GM12878 (cell line): ENCODE measurements at regions not wholly inside any gene's neighbourhood (a gene's known extent, or its start where the extent isn't known, plus 50 kb on each side); places are given as distances from the start of the nearest gene placed in this dataset.

ENCODE experiments used
- ATAC-seq: fragments of 200-7000 bp; cut with Tn5 transposase; 3 replicates; pipeline ENCODE4 v1.9.1; 2020; ENCODE audit warnings: mild to moderate bottlenecking, moderate library complexity
- BruUV-seq: library from RNA; stranded (reverse); fragments of 400-500 nt; replicated peaks from 2 replicates; lab custom pipeline; 2021; lab: Mats Ljungman, UMichigan
- CTCF ChIA-PET: fragments of 300-600 bp; sonication (Branson Sonifier 250); formaldehyde crosslinking; extraction: SDS; loops from one replicate; lab custom pipeline; 2021; ENCODE audit warnings: inconsistent platforms; lab: Yijun Ruan, JAX
- POLR2A ChIA-PET: fragments of 350-600 bp; formaldehyde crosslinking; extraction: SDS; loops from one replicate; lab custom pipeline; 2021; ENCODE audit warnings: inconsistent platforms; lab: Charles Lee
- RAD21 ChIA-PET: fragments of 300-600 bp; sonication (Branson Sonifier 250); formaldehyde crosslinking; loops from one replicate; lab custom pipeline; 2023; ENCODE audit warnings: antibody characterized with exemption; ENCODE audit not compliant: unreplicated experiment; lab: Charles Lee
- SMC1A ChIA-PET: fragments of 300-600 bp; sonication (Branson Sonifier 250); formaldehyde crosslinking; loops from one replicate; lab custom pipeline; 2023; ENCODE audit not compliant: unreplicated experiment, uncharacterized antibody; lab: Charles Lee
- DNase-seq: peaks from one replicate; pipeline ENCODE4 v3.0.0-alpha.2; 2011; ENCODE audit warnings: low read depth, low spot score
- FAIRE-seq: peaks from 3 replicates; lab custom pipeline; 2011; peaks lifted over from hg19 to GRCh38; lab: Jason Lieb, UNC
- H2AFZ ChIP-seq: 2 replicates; pipeline ENCODE4 v1.6.0; 2011; ENCODE audit warnings: low read depth, low read length, control low read depth; ENCODE audit not compliant: control insufficient read depth
- H3K27ac ChIP-seq: 2 replicates; pipeline ENCODE4 v1.5.1; 2011; ENCODE audit warnings: control low read depth; ENCODE audit not compliant: control insufficient read depth, insufficient read depth
- H3K27me3 ChIP-seq, 2 experiments: replicated peaks in 1 of 2; 2 replicates each; pipeline versions ENCODE4 v1.6.0 to v1.6.1; 2011; ENCODE audit warnings: low read length in 1 of 2; ENCODE audit not compliant: control insufficient read depth in 2 of 2, insufficient read depth in 2 of 2
- H3K36me3 ChIP-seq, 2 experiments: 2 replicates each; pipeline ENCODE4 v1.5.1; 2011; ENCODE audit warnings: low read length in 1 of 2; ENCODE audit not compliant: control insufficient read depth in 2 of 2, insufficient read depth in 2 of 2
- H3K4me1 ChIP-seq: 2 replicates; pipeline ENCODE4 v1.6.1; 2011; ENCODE audit warnings: mild to moderate bottlenecking, low read length, moderate library complexity, mixed read lengths; ENCODE audit not compliant: control insufficient read depth, insufficient read depth
- H3K4me2 ChIP-seq: 2 replicates; pipeline ENCODE4 v1.6.0; 2011; ENCODE audit warnings: control low read depth; ENCODE audit not compliant: control insufficient read depth, insufficient read depth
- H3K4me3 ChIP-seq: fragments of 200-600 bp; sonication (generic); 2 replicates; pipeline ENCODE4 v1.5.1; 2016
- H3K79me2 ChIP-seq: 2 replicates; pipeline ENCODE4 v1.6.0; 2011; ENCODE audit warnings: low read length; ENCODE audit not compliant: control insufficient read depth, insufficient read depth
- H3K9ac ChIP-seq: 2 replicates; pipeline ENCODE4 v1.8.0; 2011; ENCODE audit warnings: low read length, control low read depth, mixed read lengths; ENCODE audit not compliant: control insufficient read depth, insufficient read depth
- H3K9me3 ChIP-seq: replicated peaks from 3 replicates; pipeline ENCODE4 v1.5.1; 2011; ENCODE audit warnings: mild to moderate bottlenecking, low read length; ENCODE audit not compliant: control insufficient read depth, insufficient read depth
- H4K20me1 ChIP-seq: 2 replicates; pipeline ENCODE4 v1.6.0; 2011; ENCODE audit not compliant: control insufficient read depth, insufficient read depth
- BCLAF1 ChIP-seq: fragments of 450-650 bp; IDR thresholded peaks from 2 replicates; pipeline ENCODE4 v1.6.1; 2017; ENCODE audit warnings: antibody characterized with exemption, mild to moderate bottlenecking, moderate library complexity
- CBFB ChIP-seq: IDR thresholded peaks from 2 replicates; pipeline ENCODE4 v1.6.1; 2016; ENCODE audit warnings: antibody characterized with exemption, low read depth
- CHD1 ChIP-seq: IDR thresholded peaks from 2 replicates; pipeline ENCODE4 v1.6.1; 2012; ENCODE audit warnings: low read depth, low read length, improper control_type of control experiment
- CHD2 ChIP-seq: IDR thresholded peaks from 2 replicates; pipeline ENCODE4 v1.6.1; 2011; ENCODE audit warnings: low read depth, low read length, improper control_type of control experiment, borderline replicate concordance
- CREB1 ChIP-seq: IDR thresholded peaks from 2 replicates; pipeline ENCODE4 v1.6.1; 2012; ENCODE audit warnings: low read depth, mild to moderate bottlenecking, inconsistent platforms
- FOXM1 ChIP-seq: IDR thresholded peaks from 2 replicates; pipeline ENCODE4 v1.6.1; 2012; ENCODE audit warnings: low read depth, mild to moderate bottlenecking, inconsistent platforms, low read length, moderate library complexity
- HDGF ChIP-seq: fragments of 450-650 bp; IDR thresholded peaks from 2 replicates; pipeline ENCODE4 v1.6.1; 2016; ENCODE audit warnings: antibody characterized with exemption
- MYC ChIP-seq: IDR thresholded peaks from 2 replicates; pipeline ENCODE4 v1.6.1; 2011; ENCODE audit warnings: mild to moderate bottlenecking, low read length, moderate library complexity, inconsistent platforms; ENCODE audit not compliant: insufficient read depth, insufficient replicate concordance, insufficient read length, severe bottlenecking
- NFIC ChIP-seq: IDR thresholded peaks from 2 replicates; pipeline ENCODE4 v1.6.1; 2012; ENCODE audit warnings: low read depth, mild to moderate bottlenecking, inconsistent platforms, low read length, moderate library complexity
- NFYA ChIP-seq: IDR thresholded peaks from 2 replicates; pipeline ENCODE4 v1.6.1; 2011; ENCODE audit warnings: low read depth, mild to moderate bottlenecking, low read length, improper control_type of control experiment, borderline replicate concordance
- PAX5 ChIP-seq: IDR thresholded peaks from 2 replicates; pipeline ENCODE4 v1.6.1; 2011; ENCODE audit warnings: low read depth, low read length, borderline replicate concordance
- POLR2AphosphoS5 ChIP-seq: IDR thresholded peaks from 2 replicates; pipeline ENCODE4 v1.6.1; 2011; ENCODE audit warnings: mild to moderate bottlenecking, low read length, inconsistent platforms
- REST ChIP-seq: IDR thresholded peaks from 2 replicates; pipeline ENCODE4 v1.6.1; 2012; ENCODE audit warnings: mild to moderate bottlenecking, low read depth, low read length
- SPI1 ChIP-seq: IDR thresholded peaks from 2 replicates; pipeline ENCODE4 v1.6.1; 2011; ENCODE audit warnings: low read depth, mild to moderate bottlenecking, low read length, moderate library complexity, borderline replicate concordance; ENCODE audit not compliant: insufficient read depth
- SREBF2 ChIP-seq: IDR thresholded peaks from 2 replicates; pipeline ENCODE4 v1.6.1; 2012; ENCODE audit warnings: mild to moderate bottlenecking, low read length
- SUZ12 ChIP-seq: fragments of 200-600 bp; sonication (generic); IDR thresholded peaks from one replicate; pipeline ENCODE4 v1.6.1; 2018; ENCODE audit warnings: antibody characterized with exemption, mild to moderate bottlenecking; ENCODE audit not compliant: unreplicated experiment
- WRNIP1 ChIP-seq: IDR thresholded peaks from 2 replicates; pipeline ENCODE4 v1.6.1; 2011; ENCODE audit warnings: low read depth, low read length, improper control_type of control experiment, borderline replicate concordance
- ZNF274 ChIP-seq: IDR thresholded peaks from one replicate; pipeline ENCODE4 v1.8.0; 2011; ENCODE audit not compliant: insufficient read length, insufficient read depth
- ZZZ3 ChIP-seq: IDR thresholded peaks from 2 replicates; pipeline ENCODE4 v1.6.1; 2011; ENCODE audit warnings: low read depth; ENCODE audit not compliant: control insufficient read depth, insufficient read length
- in situ Hi-C: fragments of 300-500 bp; cut with MboI; formaldehyde crosslinking; loops from 9 replicates; pipeline ENCODE4 v1.14.3; 2018; ENCODE audit warnings: mixed read lengths
- intact Hi-C: fragments of 100-400 bp; cut with micrococcal nuclease; formaldehyde crosslinking; loops from one replicate; pipeline ENCODE4 v1.14.2; 2022; ENCODE audit not compliant: unreplicated experiment

GRCh38 chr4:120277391-120277790, 210.7 kb upstream of the MAD2L1 start:
- CTCF ChIA-PET: no interaction called here
- Histone ChIP-seq H3K9me3 (no peaks in the 10 kb centered on the region), H2AFZ (no peak overlapping the region), H3K4me1 (no peaks in the 10 kb centered on the region), H3K4me2 (no peak overlapping the region), H3K36me3 (no peaks in the 10 kb centered on the region), H4K20me1 (no peaks in the 10 kb centered on the region), H3K9ac (no peak overlapping the region)
- in situ Hi-C loops: no loop called here
- no peak for TF ChIP-seq FOXM1
- no peak for TF ChIP-seq CBFB
- no peak for TF ChIP-seq NFYA
- TF ChIP-seq CHD1: no peak
- no peak for TF ChIP-seq SPI1
- no peak for TF ChIP-seq BCLAF1
- no peak for TF ChIP-seq MYC
- no peak for TF ChIP-seq ZNF274
- no peak for TF ChIP-seq SREBF2
- no peak for TF ChIP-seq CHD2
- TF ChIP-seq REST: no peak
- no peak for TF ChIP-seq WRNIP1
- no peak for TF ChIP-seq CREB1
- TF ChIP-seq PAX5: no peak
- TF ChIP-seq ZZZ3: no peak
- no peak for TF ChIP-seq NFIC
- TF ChIP-seq SUZ12: no peak
- no peak for TF ChIP-seq POLR2AphosphoS5
- TF ChIP-seq HDGF: no peak
- TF ChIP-seq, all 136 proteins: peak for 0
- SMC1A ChIA-PET: no interaction called here
- intact Hi-C loops: no loop called here
- no peaks in the 10 kb centered on the region for H3K27me3 ChIP-seq
- ATAC-seq (no peak), DNase-seq (no peak), FAIRE-seq (no peak)
- no TSS peak for BruUV-seq
- H3K4me3 ChIP-seq: no peak overlapping the region
- RAD21 ChIA-PET: no interaction called here
- H3K79me2 ChIP-seq: no peaks in the 10 kb centered on the region
- POLR2A ChIA-PET: no interaction called here
- H3K27ac ChIP-seq: no peak overlapping the region
